GM12878 (cell line): ENCODE measurements at regions not wholly inside any gene's neighbourhood (a gene's known extent, or its start where the extent isn't known, plus 50 kb on each side); places are given as distances from the start of the nearest gene placed in this dataset.
"Not testable (repeated sequence)": the region's sequence is repeated elsewhere in the genome, so short reads cannot be mapped to it uniquely, and the experiment has no call there.

Experiments used
- CREM ChIP-seq: IDR thresholded peaks from 2 replicates; pipeline ENCODE4 v1.6.1; 2014; ENCODE audit warnings: antibody characterized with exemption, low read depth
- CTCF ChIP-seq, 3 experiments: IDR thresholded peaks in 2 of 3; conservative IDR thresholded peaks in 1 of 3; 2 replicates each; pipeline ENCODE4 v1.5.1; 2011; ENCODE audit warnings: low read depth in 3 of 3, low read length in 3 of 3, mild to moderate bottlenecking in 3 of 3, control low read depth in 2 of 3, moderate library complexity in 2 of 3, inconsistent platforms in 1 of 3, mixed read lengths in 1 of 3; ENCODE audit not compliant: control insufficient read depth in 2 of 3, insufficient read depth in 1 of 3; ENCODE audit errors: extremely low read depth in 1 of 3
- MXI1 ChIP-seq: fragments of 150-350 bp; IDR thresholded peaks from 2 replicates; pipeline ENCODE4 v1.6.1; 2011; ENCODE audit warnings: low read depth, mild to moderate bottlenecking, inconsistent platforms, low read length, improper control_type of control experiment

GRCh38 chr12:131245161-131245560 lies 291.5 kb downstream of the ADGRD1 start:
- not testable (repeated sequence) for TF ChIP-seq CREM; CTCF (IDR thresholded peaks at IDR 0.05 in 2 of 3, conservative IDR thresholded peaks at IDR 0.05 in 1 of 3; ENCODE audit: control insufficient read depth in 2 of 3, extremely low read depth in 1 of 3, insufficient read depth in 1 of 3, low read depth in 3 of 3, low read length in 3 of 3); MXI1
